Esophagus squamous epithelium (tissue), 4 donors: ENCODE measurements at regions not wholly inside any gene's neighbourhood (a gene's known extent, or its start where the extent isn't known, plus 50 kb on each side); places are given as distances from the start of the nearest gene placed in this dataset.

ENCODE experiments used
- POLR2A ChIP-seq, 4 donors: fragments of 450-650 bp; IDR thresholded peaks; one replicate each; pipeline ENCODE4 v1.6.1; 2017; ENCODE audit warnings: antibody characterized with exemption in 4 of 4, mild to moderate bottlenecking in 4 of 4, moderate library complexity in 3 of 4
- TF ChIP-seq, protein P1 (sequence below), 6 experiments: fragments of 450-650 bp in 4 of 6; fragments of 200-600 bp in 2 of 6; sonication (generic) in 2 of 6; IDR thresholded peaks; one replicate each; pipeline ENCODE4 v1.5.1; 2016 to 2019; ENCODE audit warnings: antibody characterized with exemption in 6 of 6, mild to moderate bottlenecking in 4 of 6, moderate library complexity in 4 of 6

DNA sequence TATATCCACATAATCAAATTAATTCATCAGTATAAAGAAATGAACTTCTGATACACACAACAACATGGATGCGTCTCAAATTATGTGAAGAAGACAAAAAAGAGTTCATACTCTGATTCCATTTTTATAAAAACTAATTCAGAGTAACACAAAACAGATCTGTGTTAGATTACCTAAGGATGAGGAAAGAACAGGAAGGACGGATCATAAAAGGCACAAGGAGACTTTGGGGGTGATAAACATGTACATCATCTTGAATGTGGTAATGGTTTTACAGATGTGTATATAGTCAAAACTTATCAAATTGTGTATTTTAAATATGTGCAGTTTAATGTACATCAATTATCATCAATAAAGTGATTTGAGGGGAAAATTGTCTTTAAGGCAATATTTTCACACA lies 59.9 kb upstream of the DOCK9 start:
- TF ChIP-seq, protein P1, sequence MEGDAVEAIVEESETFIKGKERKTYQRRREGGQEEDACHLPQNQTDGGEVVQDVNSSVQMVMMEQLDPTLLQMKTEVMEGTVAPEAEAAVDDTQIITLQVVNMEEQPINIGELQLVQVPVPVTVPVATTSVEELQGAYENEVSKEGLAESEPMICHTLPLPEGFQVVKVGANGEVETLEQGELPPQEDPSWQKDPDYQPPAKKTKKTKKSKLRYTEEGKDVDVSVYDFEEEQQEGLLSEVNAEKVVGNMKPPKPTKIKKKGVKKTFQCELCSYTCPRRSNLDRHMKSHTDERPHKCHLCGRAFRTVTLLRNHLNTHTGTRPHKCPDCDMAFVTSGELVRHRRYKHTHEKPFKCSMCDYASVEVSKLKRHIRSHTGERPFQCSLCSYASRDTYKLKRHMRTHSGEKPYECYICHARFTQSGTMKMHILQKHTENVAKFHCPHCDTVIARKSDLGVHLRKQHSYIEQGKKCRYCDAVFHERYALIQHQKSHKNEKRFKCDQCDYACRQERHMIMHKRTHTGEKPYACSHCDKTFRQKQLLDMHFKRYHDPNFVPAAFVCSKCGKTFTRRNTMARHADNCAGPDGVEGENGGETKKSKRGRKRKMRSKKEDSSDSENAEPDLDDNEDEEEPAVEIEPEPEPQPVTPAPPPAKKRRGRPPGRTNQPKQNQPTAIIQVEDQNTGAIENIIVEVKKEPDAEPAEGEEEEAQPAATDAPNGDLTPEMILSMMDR (IDR thresholded peaks at IDR 0.05): no peak
- TF ChIP-seq POLR2A (IDR thresholded peaks at IDR 0.05): no peak
